Thoracic aorta (tissue), 2 donors: ENCODE measurements at regions not wholly inside any gene's neighbourhood (a gene's known extent, or its start where the extent isn't known, plus 50 kb on each side); places are given as distances from the start of the nearest gene placed in this dataset.

ENCODE experiments used
- ATAC-seq: fragments of 150-250 bp; one replicate; pipeline ENCODE4 v1.8.0; 2017; ENCODE audit warnings: low read depth; ENCODE audit not compliant: insufficient number of reproducible peaks, low FRiP score
- DNase-seq: peaks from one replicate; pipeline ENCODE4 v3.0.0-alpha.2; 2020; ENCODE audit warnings: low spot score
- H3K27ac ChIP-seq, 2 donors: fragments of 200-600 bp; sonication (generic); 1 replicate in 1 of 2; 2 replicates in 1 of 2; pipeline ENCODE4 v1.5.1; 2016; ENCODE audit warnings: mild to moderate bottlenecking in 2 of 2, moderate library complexity in 2 of 2
- H3K27me3 ChIP-seq: fragments of 200-600 bp; sonication (generic); replicated peaks from 2 replicates; pipeline ENCODE4 v1.6.0; 2016; ENCODE audit warnings: mild to moderate bottlenecking; ENCODE audit not compliant: insufficient read depth
- H3K36me3 ChIP-seq: fragments of 200-600 bp; sonication (generic); one replicate; pipeline ENCODE4 v1.5.1; 2016
- H3K4me1 ChIP-seq, 2 donors: fragments of 200-600 bp; sonication (generic); 1 replicate in 1 of 2; 2 replicates in 1 of 2; pipeline versions ENCODE4 v1.5.1 to v1.6.0; 2016; ENCODE audit warnings: low read depth in 2 of 2, mild to moderate bottlenecking in 1 of 2; ENCODE audit not compliant: control insufficient read depth in 1 of 2
- H3K4me3 ChIP-seq: fragments of 200-600 bp; sonication (generic); 2 replicates; pipeline ENCODE4 v1.5.1; 2016; ENCODE audit warnings: mild to moderate bottlenecking
- H3K9me3 ChIP-seq: fragments of 200-600 bp; sonication (generic); 2 replicates; pipeline ENCODE4 v1.5.1; 2016
- CTCF ChIP-seq: fragments of 200-600 bp; sonication (generic); IDR thresholded peaks from one replicate; pipeline ENCODE4 v1.5.1; 2019; ENCODE audit warnings: antibody characterized with exemption

- TF ChIP-seq CTCF, result no peak
- Histone ChIP-seq H3K27me3 (no peaks in the 10 kb centered on the region), H3K4me3 (no peak overlapping the region), H3K9me3 (no peaks in the 10 kb centered on the region), H3K36me3 (no peaks in the 10 kb centered on the region), H3K27ac (no peak overlapping the region), H3K4me1 (peaks cover 34 to 44% of the 10 kb centered on the region in 2 donors)
- DNase-seq, result no peak
- ATAC-seq, result no peak
These were observed 88.3 kb upstream of the MACF1 start for GRCh38 chr1:39116116-39116607.

GRCh38 chr1:39116860-39117728 is 87.4 kb upstream of the MACF1 start:
- H3K4me1 ChIP-seq, result peaks cover 28 to 36% of the 10 kb centered on the region in 2 donors
- ATAC-seq (no peak), DNase-seq (no peak)
- no peak overlapping the region for H3K4me3 ChIP-seq
- no peaks in the 10 kb centered on the region for H3K9me3 ChIP-seq
- no peak for TF ChIP-seq CTCF
- no peaks in the 10 kb centered on the region for H3K27me3 ChIP-seq
- no peaks in the 10 kb centered on the region for H3K36me3 ChIP-seq
- H3K27ac ChIP-seq, result no peak overlapping the region

- Histone ChIP-seq H3K9me3 (no peaks in the 10 kb centered on the region), H3K4me3 (no peak overlapping the region), H3K36me3 (no peaks in the 10 kb centered on the region), H3K4me1 (peaks cover 26 to 30% of the 10 kb centered on the region in 2 donors), H3K27me3 (no peaks in the 10 kb centered on the region), H3K27ac (no peak overlapping the region)
- DNase-seq, result no peak
- TF ChIP-seq CTCF, result no peak
- no peak for ATAC-seq
These were observed 86.5 kb upstream of the MACF1 start for GRCh38 chr1:39117899-39118450.

- no peak for TF ChIP-seq CTCF
- Histone ChIP-seq H3K36me3 (no peaks in the 10 kb centered on the region), H3K4me3 (no peak overlapping the region), H3K4me1 (peaks cover 17 to 21% of the 10 kb centered on the region in 2 donors), H3K27ac (no peak overlapping the region), H3K27me3 (no peaks in the 10 kb centered on the region), H3K9me3 (no peaks in the 10 kb centered on the region)
- ATAC-seq (no peak), DNase-seq (no peak)
These were observed 82.4 kb upstream of the MACF1 start for GRCh38 chr1:39122056-39122455.

- ATAC-seq (no peak), DNase-seq (no peak)
- no peak for TF ChIP-seq CTCF
- peaks cover 17 to 19% of the 10 kb centered on the region in 2 donors for H3K4me1 ChIP-seq
- H3K36me3 ChIP-seq, result no peaks in the 10 kb centered on the region
- H3K27ac ChIP-seq, result no peak overlapping the region
- H3K27me3 ChIP-seq, result no peaks in the 10 kb centered on the region
- H3K4me3 ChIP-seq, result no peak overlapping the region
- H3K9me3 ChIP-seq, result no peaks in the 10 kb centered on the region
These were observed 80.2 kb upstream of the MACF1 start for GRCh38 chr1:39124282-39124681.
